ENCODE measurements at regions not wholly inside any gene's neighbourhood (a gene's known extent, or its start where the extent isn't known, plus 50 kb on each side); places are given as distances from the start of the nearest gene placed in this dataset.

GRCh38 chr5:107230367-107230766 is 440.4 kb downstream of the EFNA5 start:
- POLR2A ChIA-PET (ENCODE audit: low non-redundant PET): no interaction called here
- TF ChIP-seq CTCF (conservative IDR thresholded peaks at IDR 0.05; ENCODE audit: low read depth, low read length) (no peak), EZH2 (IDR thresholded peaks at IDR 0.05; ENCODE audit: borderline replicate concordance, low read depth, low read length, poor library complexity, severe bottlenecking) (no peak)
- CTCF ChIA-PET: no interaction called here
- H3K27ac ChIP-seq (ENCODE audit: low read depth, low read length, poor library complexity, severe bottlenecking): no peak overlapping the region
- no peaks in the 10 kb centered on the region for H3K36me3 ChIP-seq (ENCODE audit: insufficient read depth, low read length, poor library complexity, severe bottlenecking)
- H3K27me3 ChIP-seq (replicated peaks; ENCODE audit: insufficient read depth, low read depth, low read length, poor library complexity): no peaks in the 10 kb centered on the region
- no peaks in the 10 kb centered on the region for H3K9me3 ChIP-seq (ENCODE audit: low read depth, low read length, poor library complexity, severe bottlenecking)
- no peak overlapping the region for H3K4me3 ChIP-seq (ENCODE audit: low read depth, low read length, poor library complexity, severe bottlenecking)
- no peak for DNase-seq (ENCODE audit: low spot score)
- intact Hi-C loops (cut with micrococcal nuclease; ENCODE audit: unreplicated experiment): no loop called here
- BruUV-seq (replicated peaks): no TSS peak
- H3K4me1 ChIP-seq (ENCODE audit: insufficient read depth, low read length, poor library complexity, severe bottlenecking): peaks cover 14% of the 10 kb centered on the region

GRCh38 chr5:107228226-107228625 is 442.5 kb downstream of the EFNA5 start:
- Histone ChIP-seq H3K27me3 (replicated peaks; ENCODE audit: insufficient read depth, low read depth, low read length, poor library complexity) (no peaks in the 10 kb centered on the region), H3K4me1 (ENCODE audit: insufficient read depth, low read length, poor library complexity, severe bottlenecking) (no peaks in the 10 kb centered on the region), H3K36me3 (ENCODE audit: insufficient read depth, low read length, poor library complexity, severe bottlenecking) (no peaks in the 10 kb centered on the region), H3K9me3 (ENCODE audit: low read depth, low read length, poor library complexity, severe bottlenecking) (no peaks in the 10 kb centered on the region), H3K27ac (ENCODE audit: low read depth, low read length, poor library complexity, severe bottlenecking) (no peak overlapping the region), H3K4me3 (ENCODE audit: low read depth, low read length, poor library complexity, severe bottlenecking) (no peak overlapping the region)
- no peak for TF ChIP-seq CTCF (conservative IDR thresholded peaks at IDR 0.05; ENCODE audit: low read depth, low read length)
- ChIA-PET POLR2A (ENCODE audit: low non-redundant PET) (no interaction called here), CTCF (no interaction called here)
- BruUV-seq (replicated peaks): no TSS peak
- no peak for DNase-seq (ENCODE audit: low spot score)
- intact Hi-C loops (cut with micrococcal nuclease; ENCODE audit: unreplicated experiment): no loop called here

GRCh38 chr5:107224272-107224671 is 446.5 kb downstream of the EFNA5 start:
- ChIA-PET CTCF (no interaction called here), POLR2A (ENCODE audit: low non-redundant PET) (interaction anchor here (0.7 kb wide), 1 partner anchor 813 kb away, joined by 3 read pairs; no protein-coding TSS in a partner anchor)
- no peaks in the 10 kb centered on the region for H3K4me1 ChIP-seq (ENCODE audit: insufficient read depth, low read length, poor library complexity, severe bottlenecking)
- H3K27me3 ChIP-seq (replicated peaks; ENCODE audit: insufficient read depth, low read depth, low read length, poor library complexity): no peaks in the 10 kb centered on the region
- no peak for DNase-seq (ENCODE audit: low spot score)
- no peak for TF ChIP-seq EZH2 (IDR thresholded peaks at IDR 0.05; ENCODE audit: borderline replicate concordance, low read depth, low read length, poor library complexity, severe bottlenecking)
- no peak for TF ChIP-seq CTCF (conservative IDR thresholded peaks at IDR 0.05; ENCODE audit: low read depth, low read length)
- no peaks in the 10 kb centered on the region for H3K36me3 ChIP-seq (ENCODE audit: insufficient read depth, low read length, poor library complexity, severe bottlenecking)
- H3K4me3 ChIP-seq (ENCODE audit: low read depth, low read length, poor library complexity, severe bottlenecking): no peak overlapping the region
- no TSS peak for BruUV-seq (replicated peaks)
- H3K9me3 ChIP-seq (ENCODE audit: low read depth, low read length, poor library complexity, severe bottlenecking): no peaks in the 10 kb centered on the region
- intact Hi-C loops (cut with micrococcal nuclease; ENCODE audit: unreplicated experiment): no loop called here
- H3K27ac ChIP-seq (ENCODE audit: low read depth, low read length, poor library complexity, severe bottlenecking): no peak overlapping the region

All from A673 (cell line).